DMS114 treated with DMSO at 0.1 percent for 48 hours (cell line): ENCODE measurements at regions not wholly inside any gene's neighbourhood (a gene's known extent, or its start where the extent isn't known, plus 50 kb on each side); places are given as distances from the start of the nearest gene placed in this dataset.
"Not testable (repeated sequence)": the region's sequence is repeated elsewhere in the genome, so short reads cannot be mapped to it uniquely, and the experiment has no call there.

Experiments
- DNase-seq: peaks from one replicate; lab custom pipeline; 2025; ENCODE audit not compliant: unreplicated experiment; lab: John Stamatoyannopoulos, UW

- no peak for DNase-seq
These were observed 737.5 kb downstream of the KCNJ2 start for GRCh38 chr17:70906808-70907207.

- no peak for DNase-seq
These were observed 743.6 kb downstream of the KCNJ2 start for GRCh38 chr17:70912716-70913485.

GRCh38 chr17:70916469-70916868, 747.1 kb downstream of the KCNJ2 start:
- no peak for DNase-seq

GRCh38 chr17:70919241-70919640, 749.9 kb downstream of the KCNJ2 start:
- no peak for DNase-seq

- DNase-seq, result no peak
These were observed 751.1 kb downstream of the KCNJ2 start for GRCh38 chr17:70920416-70920815.

- DNase-seq, result no peak
These were observed 752.9 kb downstream of the KCNJ2 start for GRCh38 chr17:70922268-70922667.

- DNase-seq, result no peak
These were observed 755.4 kb downstream of the KCNJ2 start for GRCh38 chr17:70924776-70925175.

- DNase-seq, result no peak
These were observed 759.9 kb downstream of the KCNJ2 start for GRCh38 chr17:70929226-70929625.

- no peak for DNase-seq
These were observed 764.9 kb downstream of the KCNJ2 start for GRCh38 chr17:70934231-70934630.

- DNase-seq, result no peak
These were observed 765.5 kb downstream of the KCNJ2 start for GRCh38 chr17:70934835-70935234.

GRCh38 chr17:70936724-70937123, 767.4 kb downstream of the KCNJ2 start:
- DNase-seq, result no peak

GRCh38 chr17:70938336-70938735, 769.0 kb downstream of the KCNJ2 start:
- DNase-seq, result no peak

- no peak for DNase-seq
These were observed 776.1 kb downstream of the KCNJ2 start for GRCh38 chr17:70945386-70945785.

- no peak for DNase-seq
These were observed 777.9 kb downstream of the KCNJ2 start for GRCh38 chr17:70947215-70947614.

- DNase-seq, result no peak
These were observed 778.6 kb downstream of the KCNJ2 start for GRCh38 chr17:70947636-70948565.

GRCh38 chr17:70953140-70953539, 783.8 kb downstream of the KCNJ2 start:
- not testable (repeated sequence) for DNase-seq

- DNase-seq, result no peak
These were observed 786.1 kb downstream of the KCNJ2 start for GRCh38 chr17:70955441-70955840.

- DNase-seq, result no peak
These were observed 787.4 kb downstream of the KCNJ2 start for GRCh38 chr17:70956726-70957125.

- no peak for DNase-seq
These were observed 792.0 kb downstream of the KCNJ2 start for GRCh38 chr17:70961341-70961740.

GRCh38 chr17:70968302-70968701, 799.0 kb downstream of the KCNJ2 start:
- no peak for DNase-seq

GRCh38 chr17:70969521-70970034, 800.2 kb downstream of the KCNJ2 start:
- DNase-seq, result no peak

GRCh38 chr17:70976447-70976846, 807.1 kb downstream of the KCNJ2 start:
- DNase-seq, result no peak
